SKM-1 treated with dmso at 0.1 percent for 144 hours (cell line): ENCODE measurements at regions not wholly inside any gene's neighbourhood (a gene's known extent, or its start where the extent isn't known, plus 50 kb on each side); places are given as distances from the start of the nearest gene placed in this dataset.
"Not testable (repeated sequence)": the region's sequence is repeated elsewhere in the genome, so short reads cannot be mapped to it uniquely, and the experiment has no call there.

Experiments used
- DNase-seq: peaks from one replicate; lab custom pipeline; 2025; ENCODE audit not compliant: unreplicated experiment; lab: John Stamatoyannopoulos, UW

GRCh38 chr12:46549527-46550265, 177.1 kb upstream of the SLC38A2 start:
- no peak for DNase-seq

GRCh38 chr12:46548605-46549071, 176.1 kb upstream of the SLC38A2 start:
- no peak for DNase-seq

GRCh38 chr12:46547421-46548354, 175.1 kb upstream of the SLC38A2 start:
- DNase-seq, result no peak

- DNase-seq, result no peak
Observed at GRCh38 chr12:46546634-46547273, 174.2 kb upstream of the SLC38A2 start.

GRCh38 chr12:46543378-46543795, 170.8 kb upstream of the SLC38A2 start:
- not testable (repeated sequence) for DNase-seq

GRCh38 chr12:46538976-46539375, 166.4 kb upstream of the SLC38A2 start:
- no peak for DNase-seq

GRCh38 chr12:46537387-46537955, 164.9 kb upstream of the SLC38A2 start:
- no peak for DNase-seq

- DNase-seq, result peak; percentile 69
Observed at GRCh38 chr12:46536316-46536715, 163.7 kb upstream of the SLC38A2 start.

GRCh38 chr12:46535907-46536306, 163.3 kb upstream of the SLC38A2 start:
- no peak for DNase-seq

- no peak for DNase-seq
Observed at GRCh38 chr12:46535376-46535775, 162.8 kb upstream of the SLC38A2 start.

- no peak for DNase-seq
Observed at GRCh38 chr12:46534327-46534840, 161.8 kb upstream of the SLC38A2 start.

GRCh38 chr12:46533723-46534122, 161.2 kb upstream of the SLC38A2 start:
- no peak for DNase-seq

GRCh38 chr12:46531804-46532203, 159.2 kb upstream of the SLC38A2 start:
- DNase-seq, result no peak

- DNase-seq, result no peak
Observed at GRCh38 chr12:46531059-46531785, 158.6 kb upstream of the SLC38A2 start.

- no peak for DNase-seq
Observed at GRCh38 chr12:46530373-46531056, 157.9 kb upstream of the SLC38A2 start.

- DNase-seq, result no peak
Observed at GRCh38 chr12:46526233-46526632, 153.7 kb upstream of the SLC38A2 start.

GRCh38 chr12:46524778-46525177, 152.2 kb upstream of the SLC38A2 start:
- no peak for DNase-seq

- no peak for DNase-seq
Observed at GRCh38 chr12:46523863-46524770, 151.5 kb upstream of the SLC38A2 start.

- no peak for DNase-seq
Observed at GRCh38 chr12:46523446-46523845, 150.9 kb upstream of the SLC38A2 start.
